BJ (cell line): ENCODE measurements at regions not wholly inside any gene's neighbourhood (a gene's known extent, or its start where the extent isn't known, plus 50 kb on each side); places are given as distances from the start of the nearest gene placed in this dataset.

ENCODE experiments used
- CTCF ChIA-PET: fragments of 350-600 bp; formaldehyde crosslinking; extraction: SDS; loops from one replicate; lab custom pipeline; 2021; ENCODE audit warnings: antibody characterized with exemption, inconsistent platforms; lab: Yijun Ruan, JAX
- POLR2A ChIA-PET: fragments of 300-600 bp; sonication (Branson Sonifier 250); formaldehyde crosslinking; extraction: SDS; loops from one replicate; lab custom pipeline; 2021; ENCODE audit warnings: antibody characterized with exemption; lab: Charles Lee
- DNase-seq: peaks from one replicate; pipeline ENCODE4 v3.0.0-alpha.2; 2011; ENCODE audit warnings: low read depth
- H3K27me3 ChIP-seq: 2 replicates; pipeline ENCODE4 v1.6.0; 2011; ENCODE audit warnings: low read length; ENCODE audit not compliant: control insufficient read depth, insufficient read depth
- H3K36me3 ChIP-seq: 2 replicates; pipeline ENCODE4 v1.5.1; 2011; ENCODE audit warnings: low read length; ENCODE audit not compliant: control insufficient read depth, insufficient read depth
- H3K4me3 ChIP-seq: 2 replicates; pipeline ENCODE4 v1.5.1; 2011; ENCODE audit warnings: low read depth, mild to moderate bottlenecking, control low read depth, low read length
- TF ChIP-seq, protein P1 (sequence below): IDR thresholded peaks from 2 replicates; pipeline ENCODE4 v1.5.1; 2011; ENCODE audit warnings: low read depth, mild to moderate bottlenecking, control low read depth, inconsistent platforms, low read length, moderate library complexity; ENCODE audit not compliant: insufficient read depth

DNA sequence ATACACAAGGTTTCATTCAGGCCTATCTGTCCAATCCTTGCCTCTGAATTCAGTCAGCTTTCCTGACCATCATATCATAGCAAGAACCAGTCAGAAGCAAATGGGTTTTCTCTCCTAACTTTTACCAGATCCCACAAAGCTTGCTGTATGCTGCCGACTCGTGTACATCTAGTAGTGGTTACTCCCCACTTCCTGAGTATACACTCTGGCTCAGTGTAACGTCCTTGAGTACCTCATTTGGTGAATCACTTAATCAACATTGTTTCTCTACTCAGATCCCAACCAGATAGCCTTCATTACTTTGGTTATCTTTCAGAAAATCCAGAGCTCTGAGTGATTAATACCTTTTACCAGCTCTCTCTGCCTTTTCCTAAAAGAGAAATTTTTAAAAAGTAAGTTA, 728.2 kb downstream of the GALC start:
- no peaks in the 10 kb centered on the region for H3K27me3 ChIP-seq
- TF ChIP-seq, protein P1, sequence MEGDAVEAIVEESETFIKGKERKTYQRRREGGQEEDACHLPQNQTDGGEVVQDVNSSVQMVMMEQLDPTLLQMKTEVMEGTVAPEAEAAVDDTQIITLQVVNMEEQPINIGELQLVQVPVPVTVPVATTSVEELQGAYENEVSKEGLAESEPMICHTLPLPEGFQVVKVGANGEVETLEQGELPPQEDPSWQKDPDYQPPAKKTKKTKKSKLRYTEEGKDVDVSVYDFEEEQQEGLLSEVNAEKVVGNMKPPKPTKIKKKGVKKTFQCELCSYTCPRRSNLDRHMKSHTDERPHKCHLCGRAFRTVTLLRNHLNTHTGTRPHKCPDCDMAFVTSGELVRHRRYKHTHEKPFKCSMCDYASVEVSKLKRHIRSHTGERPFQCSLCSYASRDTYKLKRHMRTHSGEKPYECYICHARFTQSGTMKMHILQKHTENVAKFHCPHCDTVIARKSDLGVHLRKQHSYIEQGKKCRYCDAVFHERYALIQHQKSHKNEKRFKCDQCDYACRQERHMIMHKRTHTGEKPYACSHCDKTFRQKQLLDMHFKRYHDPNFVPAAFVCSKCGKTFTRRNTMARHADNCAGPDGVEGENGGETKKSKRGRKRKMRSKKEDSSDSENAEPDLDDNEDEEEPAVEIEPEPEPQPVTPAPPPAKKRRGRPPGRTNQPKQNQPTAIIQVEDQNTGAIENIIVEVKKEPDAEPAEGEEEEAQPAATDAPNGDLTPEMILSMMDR = no peak
- no peak overlapping the region for H3K4me3 ChIP-seq
- no peak for DNase-seq
- H3K36me3 ChIP-seq = no peaks in the 10 kb centered on the region
- ChIA-PET POLR2A (no interaction called here), CTCF (interaction anchor here (0.6 kb wide), 1 partner anchor 15 kb away, joined by 3 read pairs; no protein-coding TSS in a partner anchor)

DNA sequence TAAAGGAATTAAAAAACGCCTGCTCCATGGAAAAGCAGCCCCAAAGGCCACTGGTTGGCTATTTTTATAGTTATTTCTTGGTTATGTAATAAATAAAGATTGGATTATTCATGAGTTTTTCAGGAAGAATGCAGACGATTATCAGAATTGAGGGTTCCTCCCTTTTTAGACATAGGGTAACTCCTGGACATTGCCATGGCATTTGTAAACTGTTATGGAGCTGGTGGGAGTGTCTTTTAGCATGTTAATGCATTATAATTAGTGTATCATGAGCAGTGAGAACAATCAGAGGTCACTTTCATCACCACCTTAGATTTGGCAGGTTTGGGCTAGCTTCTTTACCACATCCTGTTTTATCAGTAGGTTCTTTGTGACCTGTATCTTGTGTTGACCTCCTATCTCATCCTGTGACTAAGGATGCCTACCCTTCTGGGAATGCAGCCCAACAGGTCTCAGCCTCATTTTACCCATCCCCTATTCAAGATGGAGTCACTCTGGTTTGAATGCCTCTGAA, 728.7 kb downstream of the GALC start:
- no peaks in the 10 kb centered on the region for H3K27me3 ChIP-seq
- ChIA-PET POLR2A (no interaction called here), CTCF (interaction anchor here (0.6 kb wide), 1 partner anchor 15 kb away, joined by 3 read pairs; no protein-coding TSS in a partner anchor)
- no peak for DNase-seq
- TF ChIP-seq, protein P1 = no peak
- H3K36me3 ChIP-seq = no peaks in the 10 kb centered on the region
- H3K4me3 ChIP-seq = no peak overlapping the region

DNA sequence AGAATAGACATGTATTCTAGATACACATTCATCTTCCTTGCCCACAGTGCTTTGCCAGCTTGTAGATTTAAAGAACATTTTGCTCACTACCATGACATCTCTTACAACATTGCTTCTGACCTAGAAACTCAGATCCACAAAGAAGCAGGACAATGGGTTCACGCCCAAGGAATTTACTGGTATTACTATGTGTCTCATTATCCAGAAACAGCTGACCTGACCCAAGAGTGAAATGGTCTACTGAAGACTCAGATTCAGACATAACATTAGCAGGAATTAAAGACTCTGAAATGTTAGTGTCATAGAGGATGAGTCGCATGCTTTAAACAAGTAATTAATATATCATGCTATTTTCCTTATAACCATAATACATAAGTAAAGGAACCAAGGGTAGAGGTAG, 731.4 kb downstream of the GALC start:
- no peak for DNase-seq
- TF ChIP-seq, protein P1 = no peak
- Histone ChIP-seq H3K4me3 (no peak overlapping the region), H3K27me3 (no peaks in the 10 kb centered on the region), H3K36me3 (no peaks in the 10 kb centered on the region)
- CTCF ChIA-PET = no interaction called here
- POLR2A ChIA-PET = no interaction called here

DNA sequence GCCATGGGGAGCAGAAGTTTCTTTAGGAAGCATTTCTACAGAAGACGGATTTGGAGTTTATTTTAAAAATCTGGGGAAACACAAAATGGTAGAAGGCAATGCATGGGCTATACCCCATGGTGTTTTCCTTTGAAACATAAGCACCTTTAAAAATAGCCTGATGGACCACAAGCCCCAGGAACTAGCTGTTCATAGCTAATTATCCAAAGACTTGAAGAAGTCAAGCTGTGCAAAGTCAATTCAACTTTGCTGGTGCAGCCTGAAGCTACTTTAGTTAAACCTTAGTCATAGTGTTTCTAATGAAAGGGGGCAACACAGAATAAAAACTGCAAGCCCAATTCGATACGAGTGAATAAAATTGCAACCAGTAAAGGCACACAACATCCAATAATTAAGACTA, 732.5 kb downstream of the GALC start:
- ChIA-PET POLR2A (no interaction called here), CTCF (no interaction called here)
- H3K36me3 ChIP-seq = no peaks in the 10 kb centered on the region
- no peak overlapping the region for H3K4me3 ChIP-seq
- DNase-seq = no peak
- H3K27me3 ChIP-seq = no peaks in the 10 kb centered on the region
- TF ChIP-seq, protein P1 = no peak

DNA sequence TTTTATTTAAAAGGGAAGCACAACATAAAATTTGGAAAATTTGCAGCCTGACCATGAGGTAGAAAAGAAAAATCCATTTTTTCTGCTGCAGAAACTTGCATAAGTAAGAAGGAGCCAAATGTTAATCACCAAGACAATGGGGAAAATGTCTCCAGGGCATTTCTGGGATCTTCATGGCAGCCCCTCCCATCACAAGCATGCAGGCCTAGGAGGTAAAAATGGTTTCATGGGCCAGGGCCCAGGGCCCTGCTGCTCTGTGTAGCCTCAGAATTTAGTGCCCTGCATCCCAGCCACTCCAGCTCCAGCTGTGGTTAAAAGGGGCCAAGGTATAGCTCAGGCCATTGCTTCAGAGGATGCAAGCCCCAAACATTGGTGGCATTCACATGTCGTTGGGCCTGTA, 735.6 kb downstream of the GALC start:
- Histone ChIP-seq H3K4me3 (no peak overlapping the region), H3K27me3 (no peaks in the 10 kb centered on the region), H3K36me3 (no peaks in the 10 kb centered on the region)
- ChIA-PET POLR2A (no interaction called here), CTCF (no interaction called here)
- no peak for DNase-seq
- TF ChIP-seq, protein P1 = no peak
